Naive thymus-derived CD4-positive, alpha-beta T cell (primary cell): ENCODE measurements at regions not wholly inside any gene's neighbourhood (a gene's known extent, or its start where the extent isn't known, plus 50 kb on each side); places are given as distances from the start of the nearest gene placed in this dataset.

Source experiments
- ATAC-seq: fragments of 150-1000 bp; cut with Tn5 transposase; 2 replicates; pipeline ENCODE4 v1.10.0; 2021; ENCODE audit warnings: mild to moderate bottlenecking, moderate library complexity
- CTCF ChIA-PET: fragments of 350-600 bp; sonication (Branson Sonifier 250); formaldehyde crosslinking; loops from one replicate; lab custom pipeline; 2021; ENCODE audit warnings: antibody characterized with exemption; lab: Charles Lee
- POLR2A ChIA-PET: fragments of 350-600 bp; sonication (Branson Sonifier 250); formaldehyde crosslinking; loops from one replicate; lab custom pipeline; 2021; ENCODE audit warnings: antibody characterized with exemption, inconsistent platforms; lab: Charles Lee
- DNase-seq, 9 donors: peaks; one replicate each; pipeline versions ENCODE4 v3.0.0 to v3.0.0-alpha.2; 2020 to 2022; ENCODE audit warnings: mixed read lengths in 1 of 9
- H3K27ac ChIP-seq: one replicate; pipeline ENCODE4 v1.7.0; 2013; ENCODE audit warnings: mild to moderate bottlenecking, low read depth, low read length, moderate library complexity
- H3K27me3 ChIP-seq, 2 donors: one replicate each; pipeline ENCODE4 v1.7.0; 2013; ENCODE audit warnings: low read length in 2 of 2, mild to moderate bottlenecking in 2 of 2, moderate library complexity in 2 of 2; ENCODE audit not compliant: control insufficient read depth in 2 of 2, insufficient read depth in 2 of 2
- H3K36me3 ChIP-seq, 3 experiments: 1 replicate in 2 of 3; 2 replicates in 1 of 3; pipeline ENCODE4 v1.7.0; 2013; ENCODE audit warnings: low read length in 3 of 3, mild to moderate bottlenecking in 3 of 3, moderate library complexity in 1 of 3; ENCODE audit not compliant: insufficient read depth in 3 of 3, control insufficient read depth in 2 of 3
- H3K4me1 ChIP-seq, 2 donors: one replicate each; pipeline ENCODE4 v1.7.0; 2013; ENCODE audit warnings: low read length in 2 of 2, mild to moderate bottlenecking in 2 of 2, moderate library complexity in 1 of 2; ENCODE audit not compliant: control insufficient read depth in 2 of 2, insufficient read depth in 2 of 2
- H3K4me3 ChIP-seq: 2 replicates; pipeline ENCODE4 v1.7.0; 2013; ENCODE audit warnings: mild to moderate bottlenecking, low read length
- H3K9me3 ChIP-seq, 3 experiments: 1 replicate in 2 of 3; 2 replicates in 1 of 3; pipeline ENCODE4 v1.7.0; 2013; ENCODE audit warnings: low read length in 3 of 3; ENCODE audit not compliant: control insufficient read depth in 2 of 3
- H3K27ac Mint-ChIP-seq, 9 donors: one replicate each; pipeline ENCODE4 v1.8.0; 2020 to 2022; ENCODE audit warnings: mixed read lengths in 9 of 9, mild to moderate bottlenecking in 8 of 9, moderate library complexity in 5 of 9, inconsistent platforms in 2 of 9
- H3K27me3 Mint-ChIP-seq, 5 donors: one replicate each; pipeline ENCODE4 v1.8.0; 2021 to 2022; ENCODE audit warnings: mixed read lengths in 5 of 5, mild to moderate bottlenecking in 1 of 5
- H3K36me3 Mint-ChIP-seq, 5 donors: one replicate each; pipeline ENCODE4 v1.8.0; 2020 to 2022; ENCODE audit warnings: mixed read lengths in 5 of 5, mild to moderate bottlenecking in 3 of 5, inconsistent platforms in 1 of 5
- H3K4me1 Mint-ChIP-seq, 7 donors: one replicate each; pipeline ENCODE4 v1.8.0; 2020 to 2022; ENCODE audit warnings: mixed read lengths in 7 of 7, mild to moderate bottlenecking in 3 of 7, inconsistent platforms in 1 of 7
- H3K4me3 Mint-ChIP-seq, 10 donors: one replicate each; pipeline ENCODE4 v1.8.0; 2020 to 2022; ENCODE audit warnings: mild to moderate bottlenecking in 10 of 10, mixed read lengths in 10 of 10, moderate library complexity in 6 of 10, inconsistent platforms in 2 of 10
- H3K9me3 Mint-ChIP-seq, 11 donors: one replicate each; pipeline ENCODE4 v1.8.0; 2020 to 2022; ENCODE audit warnings: mixed read lengths in 11 of 11, mild to moderate bottlenecking in 4 of 11, inconsistent platforms in 1 of 11, moderate library complexity in 1 of 11
- intact Hi-C, 2 donors: fragments of 100-400 bp; cut with micrococcal nuclease; formaldehyde crosslinking; loops; one replicate each; pipeline ENCODE4 v1.15.1; 2023

- Histone ChIP-seq H3K4me1 (no peaks in the 10 kb centered on the region), H3K36me3 (no peaks in the 10 kb centered on the region), H3K4me3 (no peak overlapping the region), H3K27me3 (no peaks in the 10 kb centered on the region), H3K9me3 (no peaks in the 10 kb centered on the region), H3K27ac (no peak overlapping the region)
- intact Hi-C loops, result no loop called here
- ATAC-seq (no peak), DNase-seq (no peak)
- no peak overlapping the region for H3K27ac Mint-ChIP-seq
- H3K36me3 Mint-ChIP-seq, result no peaks in the 10 kb centered on the region
- no peaks in the 10 kb centered on the region for H3K9me3 Mint-ChIP-seq
- CTCF ChIA-PET, result no interaction called here
- no peaks in the 10 kb centered on the region for H3K4me1 Mint-ChIP-seq
- POLR2A ChIA-PET, result no interaction called here
- H3K27me3 Mint-ChIP-seq, result peaks cover 0 to under 1% (median 0%) of the 10 kb centered on the region in 5 donors
- H3K4me3 Mint-ChIP-seq, result no peak overlapping the region
Measured at GRCh38 chr6:113313841-113314240, 543.3 kb upstream of the MARCKS start.

DNA sequence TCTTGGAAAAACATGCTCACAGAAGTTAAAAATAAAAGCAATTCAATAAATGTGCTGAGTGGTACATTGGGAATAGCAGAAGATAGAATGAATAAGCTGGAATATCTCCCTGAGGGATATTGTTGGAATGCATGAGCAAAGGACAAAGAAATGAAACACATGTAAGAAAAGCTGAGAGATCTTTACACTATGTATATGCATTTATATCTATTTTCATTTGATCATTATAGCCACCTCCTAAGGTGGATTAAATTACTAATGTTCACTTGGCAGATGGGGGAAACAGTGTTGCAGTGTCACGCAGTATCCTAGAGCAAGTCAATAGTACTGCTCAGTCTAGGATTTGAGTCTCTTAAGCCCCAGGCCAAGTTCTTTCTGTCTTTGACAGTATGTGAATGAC, 542.0 kb upstream of the MARCKS start:
- Histone ChIP-seq H3K27me3 (no peaks in the 10 kb centered on the region), H3K9me3 (no peaks in the 10 kb centered on the region), H3K4me1 (no peaks in the 10 kb centered on the region), H3K4me3 (no peak overlapping the region), H3K27ac (no peak overlapping the region), H3K36me3 (no peaks in the 10 kb centered on the region)
- CTCF ChIA-PET, result no interaction called here
- no peaks in the 10 kb centered on the region for H3K36me3 Mint-ChIP-seq
- DNase-seq, result no peak
- no peaks in the 10 kb centered on the region for H3K9me3 Mint-ChIP-seq
- H3K4me3 Mint-ChIP-seq, result no peak overlapping the region
- no peak overlapping the region for H3K27ac Mint-ChIP-seq
- peaks cover 0 to 4% (median 0%) of the 10 kb centered on the region in 5 donors for H3K27me3 Mint-ChIP-seq
- POLR2A ChIA-PET, result no interaction called here
- no peaks in the 10 kb centered on the region for H3K4me1 Mint-ChIP-seq
- no peak for ATAC-seq
- intact Hi-C loops, result no loop called here

GRCh38 chr6:113315879-113316278, 541.3 kb upstream of the MARCKS start:
- CTCF ChIA-PET, result no interaction called here
- Histone ChIP-seq H3K4me3 (no peak overlapping the region), H3K9me3 (no peaks in the 10 kb centered on the region), H3K27me3 (no peaks in the 10 kb centered on the region), H3K4me1 (no peaks in the 10 kb centered on the region), H3K36me3 (no peaks in the 10 kb centered on the region), H3K27ac (no peak overlapping the region)
- Mint-ChIP-seq H3K27me3 (peaks cover 0 to 5% (median 0%) of the 10 kb centered on the region in 5 donors), H3K4me1 (no peaks in the 10 kb centered on the region), H3K4me3 (no peak overlapping the region), H3K9me3 (peaks cover 0 to 4% (median 0%) of the 10 kb centered on the region in 11 donors), H3K27ac (no peak overlapping the region), H3K36me3 (no peaks in the 10 kb centered on the region)
- POLR2A ChIA-PET, result no interaction called here
- intact Hi-C loops, result no loop called here
- ATAC-seq, result no peak
- DNase-seq, result no peak

DNA sequence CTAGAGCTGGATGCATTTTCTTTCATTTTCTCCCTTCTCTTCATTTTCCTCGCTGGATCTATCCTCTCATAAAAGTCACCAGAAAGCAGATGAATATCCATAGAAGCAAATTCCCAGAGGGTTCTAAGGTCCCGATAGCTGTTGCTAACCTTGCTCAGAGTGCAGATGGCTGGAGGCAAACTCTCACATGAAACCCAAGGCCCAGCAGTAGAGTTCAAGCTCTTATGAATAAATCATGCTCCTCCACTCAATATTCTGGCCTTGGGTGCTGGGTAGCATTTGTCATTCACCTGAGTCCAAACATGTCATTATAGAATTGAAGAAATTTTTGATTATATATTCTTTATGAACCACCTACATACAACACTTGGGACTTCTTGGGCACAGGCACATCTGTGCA, 539.7 kb upstream of the MARCKS start:
- POLR2A ChIA-PET, result no interaction called here
- Mint-ChIP-seq H3K36me3 (no peaks in the 10 kb centered on the region), H3K27ac (no peak overlapping the region), H3K4me1 (no peaks in the 10 kb centered on the region), H3K27me3 (peaks cover 0 to 5% (median 0%) of the 10 kb centered on the region in 5 donors), H3K9me3 (peaks cover 0 to 9% (median 0%) of the 10 kb centered on the region in 11 donors), H3K4me3 (no peak overlapping the region)
- Histone ChIP-seq H3K27me3 (no peaks in the 10 kb centered on the region), H3K36me3 (no peaks in the 10 kb centered on the region), H3K27ac (no peak overlapping the region), H3K4me1 (no peaks in the 10 kb centered on the region), H3K9me3 (no peaks in the 10 kb centered on the region), H3K4me3 (no peak overlapping the region)
- DNase-seq (no peak), ATAC-seq (no peak)
- intact Hi-C loops, result no loop called here
- CTCF ChIA-PET, result no interaction called here

- no peak overlapping the region for H3K4me3 Mint-ChIP-seq
- no peaks in the 10 kb centered on the region for H3K36me3 Mint-ChIP-seq
- DNase-seq (no peak), ATAC-seq (no peak)
- H3K4me1 Mint-ChIP-seq, result no peaks in the 10 kb centered on the region
- Histone ChIP-seq H3K9me3 (no peaks in the 10 kb centered on the region), H3K36me3 (no peaks in the 10 kb centered on the region), H3K27ac (no peak overlapping the region), H3K4me1 (no peaks in the 10 kb centered on the region), H3K4me3 (no peak overlapping the region), H3K27me3 (no peaks in the 10 kb centered on the region)
- POLR2A ChIA-PET, result no interaction called here
- H3K9me3 Mint-ChIP-seq, result peaks cover 0 to 9% (median 0%) of the 10 kb centered on the region in 11 donors
- peaks cover 0 to 5% (median 0%) of the 10 kb centered on the region in 5 donors for H3K27me3 Mint-ChIP-seq
- CTCF ChIA-PET, result no interaction called here
- intact Hi-C loops, result no loop called here
- no peak overlapping the region for H3K27ac Mint-ChIP-seq
Measured at GRCh38 chr6:113317891-113318574, 539.1 kb upstream of the MARCKS start.

GRCh38 chr6:113318575-113318917, 538.6 kb upstream of the MARCKS start:
- no peaks in the 10 kb centered on the region for H3K9me3 ChIP-seq
- CTCF ChIA-PET, result no interaction called here
- Mint-ChIP-seq H3K27me3 (peaks cover 0 to 5% (median 0%) of the 10 kb centered on the region in 5 donors), H3K4me3 (no peak overlapping the region), H3K27ac (no peak overlapping the region), H3K4me1 (no peaks in the 10 kb centered on the region), H3K9me3 (peaks cover 0 to 9% (median 0%) of the 10 kb centered on the region in 11 donors), H3K36me3 (no peaks in the 10 kb centered on the region)
- no peaks in the 10 kb centered on the region for H3K36me3 ChIP-seq
- intact Hi-C loops, result no loop called here
- no peak overlapping the region for H3K27ac ChIP-seq
- POLR2A ChIA-PET, result no interaction called here
- H3K27me3 ChIP-seq, result no peaks in the 10 kb centered on the region
- no peak overlapping the region for H3K4me3 ChIP-seq
- ATAC-seq, result no peak
- no peak for DNase-seq
- H3K4me1 ChIP-seq, result no peaks in the 10 kb centered on the region

- ChIA-PET CTCF (no interaction called here), POLR2A (no interaction called here)
- no peak for DNase-seq
- H3K4me1 ChIP-seq, result no peaks in the 10 kb centered on the region
- H3K27me3 Mint-ChIP-seq, result peaks cover 0 to 5% (median 0%) of the 10 kb centered on the region in 5 donors
- H3K27ac Mint-ChIP-seq, result no peak overlapping the region
- no peak overlapping the region for H3K4me3 Mint-ChIP-seq
- peaks cover 0 to 17% (median 0%) of the 10 kb centered on the region in 11 donors for H3K9me3 Mint-ChIP-seq
- no peaks in the 10 kb centered on the region for H3K36me3 Mint-ChIP-seq
- H3K27me3 ChIP-seq, result no peaks in the 10 kb centered on the region
- no peak for ATAC-seq
- intact Hi-C loops, result no loop called here
- no peak overlapping the region for H3K27ac ChIP-seq
- H3K4me3 ChIP-seq, result no peak overlapping the region
- H3K4me1 Mint-ChIP-seq, result no peaks in the 10 kb centered on the region
- H3K36me3 ChIP-seq, result no peaks in the 10 kb centered on the region
- H3K9me3 ChIP-seq, result no peaks in the 10 kb centered on the region
Measured at GRCh38 chr6:113320653-113321052, 536.5 kb upstream of the MARCKS start.
